Stimulated activated naive B cell treated with anti-CD40 and anti-IgM and Interleukin-4, amounts not matched to agents 10 μg/mL and 1 μg/mL and 100 μg/mL, for 72 hours (primary cell): ENCODE measurements at regions not wholly inside any gene's neighbourhood (a gene's known extent, or its start where the extent isn't known, plus 50 kb on each side); places are given as distances from the start of the nearest gene placed in this dataset.

ENCODE experiments used
- ATAC-seq, 2 donors: fragments of 150-1000 bp; cut with Tn5 transposase; replicated peaks; 2 replicates each; pipeline ENCODE4 v1.10.0; 2021; ENCODE audit warnings: moderate library complexity in 1 of 2
- DNase-seq: peaks from one replicate; pipeline ENCODE4 v3.0.0; 2021
- H3K27ac Mint-ChIP-seq: one replicate; pipeline ENCODE4 v1.8.0; 2022; ENCODE audit warnings: mild to moderate bottlenecking, mixed read lengths
- H3K27me3 Mint-ChIP-seq, 2 donors: one replicate each; pipeline ENCODE4 v1.8.0; 2022; ENCODE audit warnings: mixed read lengths in 2 of 2
- H3K36me3 Mint-ChIP-seq, 2 donors: one replicate each; pipeline ENCODE4 v1.8.0; 2022; ENCODE audit warnings: mixed read lengths in 2 of 2, mild to moderate bottlenecking in 1 of 2
- H3K4me1 Mint-ChIP-seq, 2 donors: one replicate each; pipeline ENCODE4 v1.8.0; 2022; ENCODE audit warnings: mixed read lengths in 2 of 2, mild to moderate bottlenecking in 1 of 2
- H3K4me3 Mint-ChIP-seq, 2 donors: one replicate each; pipeline ENCODE4 v1.8.0; 2022; ENCODE audit warnings: mild to moderate bottlenecking in 2 of 2, mixed read lengths in 2 of 2, moderate library complexity in 1 of 2
- H3K9me3 Mint-ChIP-seq, 2 donors: one replicate each; pipeline ENCODE4 v1.8.0; 2022; ENCODE audit warnings: mixed read lengths in 2 of 2, mild to moderate bottlenecking in 1 of 2

DNA sequence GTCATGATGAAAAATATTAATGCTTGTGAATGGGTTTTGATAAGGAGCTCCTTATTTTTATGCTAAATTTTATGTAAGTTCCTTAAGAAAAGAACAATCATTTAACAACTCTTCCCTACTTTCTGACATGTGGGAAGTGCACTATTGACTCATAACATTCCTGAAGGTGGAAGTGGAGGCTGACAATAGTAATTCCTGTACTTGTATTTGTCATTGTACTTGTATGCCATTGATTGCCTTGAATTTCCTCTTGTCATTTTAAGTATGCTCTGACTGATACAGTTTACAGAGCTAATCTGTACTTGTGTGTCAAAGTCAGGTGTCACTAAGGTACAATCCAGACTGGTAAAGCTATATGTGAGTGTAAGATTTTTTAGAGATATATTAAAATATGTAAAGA, 440.0 kb downstream of the SLC16A7 start:
- no peaks in the 10 kb centered on the region for H3K36me3 Mint-ChIP-seq
- H3K4me3 Mint-ChIP-seq, result no peak overlapping the region
- ATAC-seq, result no peak
- peaks cover 9 to 15% of the 10 kb centered on the region in 2 donors for H3K9me3 Mint-ChIP-seq
- no peaks in the 10 kb centered on the region for H3K4me1 Mint-ChIP-seq
- no peaks in the 10 kb centered on the region for H3K27me3 Mint-ChIP-seq
- no peak overlapping the region for H3K27ac Mint-ChIP-seq
- no peak for DNase-seq

DNA sequence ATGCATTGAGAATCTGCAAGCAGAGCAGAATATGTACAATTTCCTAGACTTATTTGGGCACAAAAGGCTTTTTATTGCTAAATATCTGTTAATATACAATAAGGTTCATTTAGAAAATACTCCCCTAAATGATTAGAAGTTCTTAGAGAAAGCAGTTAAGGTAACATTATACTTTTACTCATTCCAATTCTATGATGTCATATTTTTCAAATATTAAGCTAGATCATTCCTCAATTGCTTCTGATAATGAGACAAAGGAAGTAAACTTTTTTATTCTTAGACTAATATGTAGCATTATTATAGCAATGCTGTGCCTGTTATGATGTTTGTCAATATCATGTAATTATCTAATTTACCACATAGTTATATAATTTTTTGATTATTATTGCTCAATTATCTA, 447.0 kb downstream of the SLC16A7 start:
- Mint-ChIP-seq H3K27me3 (no peaks in the 10 kb centered on the region), H3K4me3 (no peak overlapping the region), H3K9me3 (peaks cover 2 to 8% of the 10 kb centered on the region in 2 donors), H3K27ac (no peak overlapping the region), H3K4me1 (no peaks in the 10 kb centered on the region), H3K36me3 (no peaks in the 10 kb centered on the region)
- DNase-seq, result no peak
- no peak for ATAC-seq

DNA sequence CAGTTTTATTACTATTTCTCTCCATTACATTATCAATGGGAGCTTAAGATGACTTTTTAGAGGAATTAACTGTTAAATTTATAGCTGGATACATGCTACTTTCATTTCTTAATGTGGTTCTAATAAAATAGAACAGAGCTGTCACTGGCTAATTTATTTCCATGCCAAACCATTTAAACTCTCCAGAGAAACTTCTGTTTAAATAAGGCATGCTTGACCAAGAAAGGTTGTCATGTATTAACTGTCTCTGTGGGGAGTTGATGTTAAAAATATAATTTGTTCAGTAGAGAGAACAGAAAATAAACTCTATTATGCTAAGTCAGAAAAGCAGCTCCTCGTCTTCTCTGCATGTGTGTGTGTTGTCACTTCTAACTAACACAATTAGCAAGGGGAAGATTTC, 447.4 kb downstream of the SLC16A7 start:
- H3K27ac Mint-ChIP-seq, result no peak overlapping the region
- no peak for DNase-seq
- H3K4me3 Mint-ChIP-seq, result no peak overlapping the region
- ATAC-seq, result no peak
- H3K9me3 Mint-ChIP-seq, result peaks cover 2 to 10% of the 10 kb centered on the region in 2 donors
- H3K36me3 Mint-ChIP-seq, result no peaks in the 10 kb centered on the region
- no peaks in the 10 kb centered on the region for H3K27me3 Mint-ChIP-seq
- no peaks in the 10 kb centered on the region for H3K4me1 Mint-ChIP-seq

DNA sequence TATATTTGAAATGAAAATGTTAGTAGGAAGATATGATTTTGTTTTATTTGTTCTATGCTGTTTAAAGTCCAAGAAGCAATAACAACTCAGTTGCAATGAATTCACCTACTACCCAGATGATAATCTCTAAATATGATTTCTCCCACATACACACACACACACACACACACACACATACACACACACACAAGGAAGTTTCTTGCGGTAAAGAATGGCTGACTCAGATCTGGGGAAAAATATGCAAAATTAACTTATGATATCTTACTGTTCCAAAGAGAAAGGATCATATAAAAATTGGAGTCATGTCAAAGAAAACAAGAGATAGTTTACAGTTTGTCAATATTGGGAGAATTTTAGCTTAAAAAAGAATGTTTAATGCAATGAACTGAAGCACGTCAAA, 456.7 kb downstream of the SLC16A7 start:
- ATAC-seq, result no peak
- Mint-ChIP-seq H3K36me3 (no peaks in the 10 kb centered on the region), H3K9me3 (peaks cover 2 to 6% of the 10 kb centered on the region in 2 donors), H3K4me1 (no peaks in the 10 kb centered on the region), H3K27me3 (no peaks in the 10 kb centered on the region), H3K4me3 (no peak overlapping the region), H3K27ac (no peak overlapping the region)
- no peak for DNase-seq

DNA sequence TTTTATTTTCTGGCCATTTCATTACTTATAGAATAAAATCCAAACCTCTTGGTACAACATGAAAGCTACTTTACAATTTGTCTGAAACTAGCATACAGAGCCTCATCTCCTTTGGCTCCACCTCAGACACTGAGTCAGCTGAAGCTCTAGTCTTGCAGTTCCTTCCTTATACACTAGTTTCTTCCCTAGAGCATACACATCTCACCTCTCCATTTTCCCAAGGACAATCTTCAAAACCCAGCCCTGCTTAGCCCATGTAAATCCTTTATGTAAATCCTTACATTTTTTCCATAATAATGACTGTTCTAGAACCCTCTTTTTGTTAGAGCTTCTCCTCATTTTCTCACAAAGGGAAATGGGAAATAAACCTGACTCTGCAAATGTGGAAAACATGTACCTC, 463.4 kb downstream of the SLC16A7 start:
- ATAC-seq, result no peak
- H3K27ac Mint-ChIP-seq, result no peak overlapping the region
- peaks cover 5 to 9% of the 10 kb centered on the region in 2 donors for H3K9me3 Mint-ChIP-seq
- DNase-seq, result no peak
- no peaks in the 10 kb centered on the region for H3K27me3 Mint-ChIP-seq
- no peaks in the 10 kb centered on the region for H3K4me1 Mint-ChIP-seq
- H3K36me3 Mint-ChIP-seq, result no peaks in the 10 kb centered on the region
- H3K4me3 Mint-ChIP-seq, result no peak overlapping the region

DNA sequence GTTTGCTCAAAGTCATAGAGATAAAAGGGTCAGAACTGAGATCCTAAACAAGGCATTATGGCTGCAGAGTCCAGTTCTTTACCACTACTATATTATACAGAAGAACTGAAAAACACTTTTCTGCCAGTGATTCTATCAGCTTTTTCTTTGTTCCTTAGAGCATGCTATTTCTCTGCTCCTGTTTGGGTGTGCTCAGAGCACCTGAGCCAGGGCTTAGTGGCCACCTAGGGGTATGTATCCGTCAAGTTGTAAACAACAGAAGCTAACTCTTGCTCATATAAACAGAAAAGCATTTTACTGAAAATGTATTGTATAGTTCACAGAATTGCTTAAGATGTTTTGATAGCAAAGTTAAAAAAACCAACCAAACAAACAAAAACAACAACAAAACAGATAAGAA, 470.8 kb downstream of the SLC16A7 start:
- ATAC-seq (no peak), DNase-seq (no peak)
- Mint-ChIP-seq H3K4me3 (no peak overlapping the region), H3K9me3 (no peaks in the 10 kb centered on the region), H3K4me1 (no peaks in the 10 kb centered on the region), H3K27me3 (no peaks in the 10 kb centered on the region), H3K27ac (no peak overlapping the region), H3K36me3 (no peaks in the 10 kb centered on the region)

DNA sequence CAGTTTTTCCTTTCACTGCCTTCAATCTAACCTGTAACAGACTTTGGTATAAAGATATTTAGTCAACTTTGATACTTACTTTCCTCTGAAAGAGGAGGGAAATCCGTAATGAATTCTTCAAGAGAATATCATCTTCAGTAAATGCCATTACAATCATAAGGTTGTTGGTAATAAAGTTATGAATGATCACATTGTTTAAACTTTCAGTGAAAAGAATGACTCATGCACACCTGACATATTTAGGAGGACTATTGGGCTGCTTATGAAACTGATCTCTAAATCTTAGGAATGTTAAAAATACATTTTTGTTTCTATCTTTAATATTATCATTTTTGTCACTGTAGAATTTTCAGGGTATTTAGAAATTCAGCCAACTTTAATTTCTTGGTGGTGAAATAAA, 474.7 kb downstream of the SLC16A7 start:
- no peaks in the 10 kb centered on the region for H3K9me3 Mint-ChIP-seq
- no peaks in the 10 kb centered on the region for H3K27me3 Mint-ChIP-seq
- H3K4me1 Mint-ChIP-seq, result no peaks in the 10 kb centered on the region
- no peak for DNase-seq
- H3K36me3 Mint-ChIP-seq, result no peaks in the 10 kb centered on the region
- no peak overlapping the region for H3K27ac Mint-ChIP-seq
- ATAC-seq, result no peak
- H3K4me3 Mint-ChIP-seq, result no peak overlapping the region

DNA sequence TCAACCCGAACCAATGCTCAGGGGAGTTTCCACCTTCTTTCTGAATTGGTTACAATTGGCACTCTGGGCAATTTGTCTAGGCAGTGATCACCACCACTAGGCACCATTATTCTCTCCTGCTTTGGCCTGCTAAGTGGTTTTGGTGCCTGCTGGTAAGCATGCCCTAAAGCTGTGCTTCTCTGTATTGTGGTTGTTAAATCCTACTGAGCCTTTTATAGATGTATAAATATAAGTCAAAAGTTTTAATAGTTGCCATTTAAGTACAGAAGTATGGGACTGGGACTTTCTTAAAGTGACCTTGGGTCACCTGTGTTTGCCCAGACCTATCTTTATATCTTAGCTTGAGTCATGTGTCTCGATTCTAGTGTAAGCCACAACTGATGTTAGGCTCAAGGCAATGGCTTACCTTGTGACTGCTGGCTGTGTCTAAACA, 475.9 kb downstream of the SLC16A7 start:
- no peak overlapping the region for H3K4me3 Mint-ChIP-seq
- no peak for ATAC-seq
- no peaks in the 10 kb centered on the region for H3K9me3 Mint-ChIP-seq

DNA sequence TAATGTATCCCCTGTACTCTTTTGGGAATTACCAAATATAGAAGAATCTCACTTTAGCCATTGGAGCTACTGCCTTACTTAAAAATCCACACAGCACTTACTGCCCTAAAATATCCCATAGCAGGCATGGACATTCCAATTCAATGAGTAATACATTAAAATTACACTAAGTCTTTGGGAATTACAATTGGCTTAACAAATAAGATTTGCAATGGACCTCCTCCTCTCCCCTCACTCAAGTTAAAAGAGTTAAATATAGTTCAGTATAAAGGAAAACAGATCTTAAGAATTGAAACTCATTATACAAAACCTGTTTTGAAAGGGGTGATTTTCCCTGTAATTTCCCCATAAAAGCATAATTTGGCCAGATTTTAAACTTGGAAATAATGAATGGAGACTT, 477.1 kb downstream of the SLC16A7 start:
- H3K36me3 Mint-ChIP-seq, result no peaks in the 10 kb centered on the region
- H3K4me1 Mint-ChIP-seq, result no peaks in the 10 kb centered on the region
- no peak for DNase-seq
- no peaks in the 10 kb centered on the region for H3K9me3 Mint-ChIP-seq
- no peak overlapping the region for H3K4me3 Mint-ChIP-seq
- ATAC-seq, result no peak
- H3K27me3 Mint-ChIP-seq, result no peaks in the 10 kb centered on the region
- no peak overlapping the region for H3K27ac Mint-ChIP-seq

More for the DNA sequence above, 475.9 kb downstream of the SLC16A7 start:
- Mint-ChIP-seq H3K27me3 (no peaks in the 10 kb centered on the region), H3K36me3 (no peaks in the 10 kb centered on the region), H3K4me1 (no peaks in the 10 kb centered on the region), H3K27ac (no peak overlapping the region)
- no peak for DNase-seq

DNA sequence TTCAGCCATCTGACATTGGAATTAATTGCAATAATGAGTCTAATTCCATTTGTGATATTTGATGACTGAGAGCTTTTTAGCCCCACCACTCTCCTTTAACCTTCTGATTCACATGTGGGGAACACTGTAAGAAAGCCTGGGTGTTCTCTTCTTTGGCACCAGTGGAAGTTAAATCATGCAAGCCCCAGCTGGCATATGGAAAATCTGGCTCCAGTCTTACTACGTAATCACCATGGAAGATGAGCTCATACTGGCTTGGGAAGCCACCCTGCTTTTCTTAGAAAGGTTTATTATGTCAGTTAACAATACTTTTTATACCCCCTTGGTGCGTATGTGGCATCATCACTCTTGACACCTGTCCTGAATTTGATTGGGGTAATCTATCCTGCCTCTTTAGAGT, 479.3 kb downstream of the SLC16A7 start:
- no peaks in the 10 kb centered on the region for H3K4me1 Mint-ChIP-seq
- H3K4me3 Mint-ChIP-seq, result no peak overlapping the region
- no peaks in the 10 kb centered on the region for H3K9me3 Mint-ChIP-seq
- no peak for DNase-seq
- H3K36me3 Mint-ChIP-seq, result no peaks in the 10 kb centered on the region
- no peak overlapping the region for H3K27ac Mint-ChIP-seq
- no peaks in the 10 kb centered on the region for H3K27me3 Mint-ChIP-seq
- ATAC-seq, result no peak

DNA sequence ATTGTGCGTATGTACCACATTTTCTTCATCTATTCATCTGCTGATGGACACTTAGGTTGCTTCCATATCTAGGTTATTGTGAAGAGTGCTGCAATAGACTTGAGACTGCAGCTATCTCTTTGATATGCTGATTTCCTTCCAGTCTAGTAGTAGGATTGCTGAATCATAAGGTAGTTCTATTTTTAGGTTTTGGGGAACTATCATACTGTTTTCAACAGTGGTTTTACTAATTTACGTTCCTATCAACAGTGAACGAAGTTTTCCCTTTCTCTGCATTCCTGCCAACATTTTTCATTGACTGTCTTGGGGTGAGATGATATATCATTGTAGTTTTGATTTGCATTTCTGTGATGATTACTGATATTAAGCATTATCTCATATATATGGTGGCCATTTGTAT, 482.2 kb downstream of the SLC16A7 start:
- no peaks in the 10 kb centered on the region for H3K36me3 Mint-ChIP-seq
- H3K4me1 Mint-ChIP-seq, result no peaks in the 10 kb centered on the region
- DNase-seq (no peak), ATAC-seq (no peak)
- no peak overlapping the region for H3K4me3 Mint-ChIP-seq
- no peaks in the 10 kb centered on the region for H3K27me3 Mint-ChIP-seq
- no peak overlapping the region for H3K27ac Mint-ChIP-seq
- peaks cover 3 to 7% of the 10 kb centered on the region in 2 donors for H3K9me3 Mint-ChIP-seq

DNA sequence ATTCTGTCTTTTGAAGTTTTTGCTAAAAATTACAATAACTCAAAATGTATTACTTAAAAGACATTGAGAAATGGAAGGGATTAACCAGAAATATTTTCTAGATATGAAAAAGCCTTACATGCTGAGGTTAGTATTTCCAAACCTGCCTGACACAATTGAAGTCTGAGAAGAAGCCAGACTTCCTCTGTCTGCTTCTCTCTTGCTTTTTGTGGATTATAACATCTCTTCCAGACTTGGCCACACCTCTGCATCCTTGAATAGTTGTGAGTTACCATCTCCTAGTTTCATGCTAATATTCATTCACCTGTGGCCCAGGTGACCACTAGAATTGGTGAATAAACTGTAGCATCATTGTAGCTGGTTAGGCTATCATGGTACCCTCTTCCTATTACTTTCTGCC, 497.6 kb downstream of the SLC16A7 start:
- no peak overlapping the region for H3K27ac Mint-ChIP-seq
- H3K9me3 Mint-ChIP-seq, result no peaks in the 10 kb centered on the region
- no peaks in the 10 kb centered on the region for H3K4me1 Mint-ChIP-seq
- DNase-seq, result no peak
- no peak for ATAC-seq
- no peaks in the 10 kb centered on the region for H3K27me3 Mint-ChIP-seq
- H3K4me3 Mint-ChIP-seq, result no peak overlapping the region
- H3K36me3 Mint-ChIP-seq, result no peaks in the 10 kb centered on the region

DNA sequence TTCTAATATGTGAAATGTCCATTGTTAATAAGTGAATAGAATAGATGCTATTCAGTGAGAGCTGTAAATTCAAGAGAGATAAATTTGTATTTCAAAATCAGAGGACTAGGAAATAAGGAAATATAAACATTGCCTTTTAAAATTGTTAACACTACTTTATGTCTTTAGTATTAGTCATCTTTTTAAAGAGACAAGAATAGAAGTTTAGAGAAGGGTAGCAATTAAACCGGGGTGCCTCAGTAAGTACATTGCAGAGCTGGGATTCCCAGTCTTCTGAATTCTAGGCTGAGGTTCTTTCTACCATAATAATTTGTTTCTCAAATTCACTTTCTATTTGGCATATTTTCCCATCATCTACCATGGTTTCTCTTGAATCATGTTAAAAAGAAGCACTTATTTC, 498.6 kb downstream of the SLC16A7 start:
- H3K4me1 Mint-ChIP-seq, result no peaks in the 10 kb centered on the region
- DNase-seq (no peak), ATAC-seq (no peak)
- no peaks in the 10 kb centered on the region for H3K27me3 Mint-ChIP-seq
- no peak overlapping the region for H3K27ac Mint-ChIP-seq
- peaks cover 0 to 2% of the 10 kb centered on the region in 2 donors for H3K9me3 Mint-ChIP-seq
- no peak overlapping the region for H3K4me3 Mint-ChIP-seq
- H3K36me3 Mint-ChIP-seq, result no peaks in the 10 kb centered on the region

DNA sequence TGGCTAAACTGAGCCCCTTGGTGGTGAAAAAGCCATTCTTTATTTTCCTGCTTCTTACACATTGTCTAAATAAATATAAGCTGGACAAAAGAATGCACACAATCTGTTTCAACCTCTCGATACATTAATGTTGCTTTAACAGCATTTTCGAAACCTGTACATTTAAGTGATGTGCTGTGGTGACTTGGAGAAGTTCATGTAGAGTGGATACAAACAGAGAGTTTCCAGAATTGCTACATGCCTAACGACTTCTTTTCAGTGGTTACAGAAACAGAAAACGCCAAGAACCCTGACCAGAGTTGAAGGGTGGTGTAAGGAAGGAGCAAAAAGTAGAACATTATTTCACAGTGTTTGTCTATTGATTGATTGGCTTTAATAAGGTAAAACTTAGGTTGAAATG, 500.9 kb downstream of the SLC16A7 start:
- Mint-ChIP-seq H3K9me3 (peaks cover 0 to 3% of the 10 kb centered on the region in 2 donors), H3K27ac (no peak overlapping the region), H3K36me3 (no peaks in the 10 kb centered on the region), H3K4me3 (no peak overlapping the region), H3K4me1 (no peaks in the 10 kb centered on the region), H3K27me3 (no peaks in the 10 kb centered on the region)
- ATAC-seq, result no peak
- DNase-seq, result no peak

DNA sequence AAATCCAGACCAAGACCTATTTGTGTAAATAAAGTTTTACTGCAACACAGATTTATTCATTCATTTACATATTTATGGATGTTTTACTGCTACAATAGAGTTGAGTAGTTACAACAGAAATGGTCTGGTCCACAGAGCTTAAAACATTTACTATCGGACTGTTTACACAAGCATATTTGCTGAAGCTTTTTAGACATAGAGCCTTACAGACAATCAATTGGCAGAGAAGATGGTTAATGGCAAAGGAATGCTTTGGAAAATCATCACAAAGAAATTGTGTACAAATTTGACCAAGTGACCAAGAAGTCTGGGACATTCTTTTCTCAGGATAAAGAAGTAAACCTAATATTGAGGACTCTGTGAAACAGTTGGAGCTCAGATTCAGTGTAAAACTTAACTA, 504.3 kb downstream of the SLC16A7 start:
- H3K4me1 Mint-ChIP-seq, result no peaks in the 10 kb centered on the region
- peaks cover 0 to 3% of the 10 kb centered on the region in 2 donors for H3K9me3 Mint-ChIP-seq
- no peak for ATAC-seq
- H3K27ac Mint-ChIP-seq, result no peak overlapping the region
- no peak overlapping the region for H3K4me3 Mint-ChIP-seq
- H3K36me3 Mint-ChIP-seq, result no peaks in the 10 kb centered on the region
- no peak for DNase-seq
- no peaks in the 10 kb centered on the region for H3K27me3 Mint-ChIP-seq

DNA sequence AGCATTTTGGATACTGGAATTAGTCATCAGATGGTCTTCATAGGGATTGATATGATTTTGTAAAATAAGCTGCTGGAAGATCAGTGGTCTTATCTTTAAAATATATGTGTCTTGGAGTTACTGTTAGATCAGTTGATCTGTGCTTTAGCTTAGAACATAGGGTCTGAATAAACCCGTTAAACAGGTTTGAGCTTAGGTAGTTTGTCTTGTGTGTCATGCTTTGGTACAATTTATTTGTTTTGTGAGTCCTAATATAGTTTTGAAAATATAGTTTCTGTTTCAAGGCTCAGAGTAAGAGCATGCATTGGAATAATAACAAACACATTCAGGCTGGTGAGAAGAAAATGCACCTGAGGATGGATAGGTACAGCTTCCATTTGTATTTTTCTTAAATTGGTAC, 505.0 kb downstream of the SLC16A7 start:
- H3K27me3 Mint-ChIP-seq, result no peaks in the 10 kb centered on the region
- H3K36me3 Mint-ChIP-seq, result no peaks in the 10 kb centered on the region
- peaks cover 0 to 3% of the 10 kb centered on the region in 2 donors for H3K9me3 Mint-ChIP-seq
- no peak overlapping the region for H3K27ac Mint-ChIP-seq
- no peak overlapping the region for H3K4me3 Mint-ChIP-seq
- ATAC-seq (no peak), DNase-seq (no peak)
- no peaks in the 10 kb centered on the region for H3K4me1 Mint-ChIP-seq
